Fibroblast of pulmonary artery (primary cell): ENCODE measurements at regions not wholly inside any gene's neighbourhood (a gene's known extent, or its start where the extent isn't known, plus 50 kb on each side); places are given as distances from the start of the nearest gene placed in this dataset.

Source experiments
- DNase-seq: peaks from one replicate; pipeline ENCODE4 v3.0.0-alpha.2; 2010; ENCODE audit warnings: low read depth
- H3K4me3 ChIP-seq: replicated peaks from 2 replicates; pipeline ENCODE4 v1.5.1; 2011; ENCODE audit warnings: low read depth, mild to moderate bottlenecking, control low read depth, low read length, moderate library complexity
- CTCF ChIP-seq: IDR thresholded peaks from 2 replicates; pipeline ENCODE4 v1.5.1; 2011; ENCODE audit warnings: mild to moderate bottlenecking, control low read depth, low read length, inconsistent platforms; ENCODE audit errors: missing control alignments

- no peak for DNase-seq
- TF ChIP-seq CTCF: no peak
- no peak overlapping the region for H3K4me3 ChIP-seq
Observed at GRCh38 chr1:81452693-81453366, 347.9 kb upstream of the ADGRL2 start.

- peak; percentile 39 for DNase-seq
- no peak overlapping the region for H3K4me3 ChIP-seq
- no peak for TF ChIP-seq CTCF
Observed at GRCh38 chr1:81449786-81450185, 350.9 kb upstream of the ADGRL2 start.

- no peak for TF ChIP-seq CTCF
- DNase-seq: no peak
- H3K4me3 ChIP-seq: no peak overlapping the region
Observed at GRCh38 chr1:81446000-81446669, 354.6 kb upstream of the ADGRL2 start.

- H3K4me3 ChIP-seq: no peak overlapping the region
- TF ChIP-seq CTCF: no peak
- DNase-seq: no peak
Observed at GRCh38 chr1:81443288-81443687, 357.4 kb upstream of the ADGRL2 start.

GRCh38 chr1:81439046-81439823 lies 361.5 kb upstream of the ADGRL2 start:
- DNase-seq: no peak
- no peak overlapping the region for H3K4me3 ChIP-seq
- TF ChIP-seq CTCF: no peak

GRCh38 chr1:81437649-81438048 lies 363.1 kb upstream of the ADGRL2 start:
- TF ChIP-seq CTCF: no peak
- no peak overlapping the region for H3K4me3 ChIP-seq
- DNase-seq: no peak
